Heart left ventricle (tissue), 16 donors: ENCODE measurements at regions not wholly inside any gene's neighbourhood (a gene's known extent, or its start where the extent isn't known, plus 50 kb on each side); places are given as distances from the start of the nearest gene placed in this dataset.

Source experiments
- ATAC-seq, 4 donors: fragments of 200-7000 bp; cut with Tn5 transposase; one replicate each; pipeline ENCODE4 v1.9.1; 2020 to 2022; ENCODE audit warnings: moderate library complexity in 4 of 4, mild to moderate bottlenecking in 3 of 4, moderate number of reproducible peaks in 1 of 4
- DNase-seq, 5 donors: peaks; one replicate each; pipeline ENCODE4 v3.0.0-alpha.2; 2020
- H3K27ac ChIP-seq, 12 donors: fragments of 200-600 bp; sonication (generic) in 4 of 12; one replicate each; pipeline versions ENCODE4 v1.5.0 to v1.8.0; 2016 to 2022; ENCODE audit warnings: mild to moderate bottlenecking in 2 of 12
- H3K27me3 ChIP-seq, 9 donors: fragments of 200-600 bp; sonication (generic) in 2 of 9; one replicate each; pipeline versions ENCODE4 v1.5.1 to v1.8.0; 2016 to 2022; ENCODE audit warnings: mild to moderate bottlenecking in 3 of 9
- H3K36me3 ChIP-seq, 9 donors: fragments of 200-600 bp; sonication (generic) in 2 of 9; one replicate each; pipeline versions ENCODE4 v1.5.0 to v1.8.0; 2018 to 2022; ENCODE audit warnings: mild to moderate bottlenecking in 2 of 9
- H3K4me1 ChIP-seq, 12 donors: fragments of 200-600 bp; sonication (generic) in 4 of 12; one replicate each; pipeline versions ENCODE4 v1.5.0 to v1.8.0; 2016 to 2022; ENCODE audit warnings: mild to moderate bottlenecking in 3 of 12
- H3K4me3 ChIP-seq, 12 donors: fragments of 200-600 bp; sonication (generic) in 4 of 12; one replicate each; pipeline versions ENCODE4 v1.5.0 to v1.8.0; 2017 to 2022; ENCODE audit warnings: mild to moderate bottlenecking in 9 of 12, moderate library complexity in 4 of 12
- H3K9me3 ChIP-seq, 12 donors: fragments of 200-600 bp; sonication (generic) in 4 of 12; one replicate each; pipeline versions ENCODE4 v1.5.0 to v1.8.0; 2016 to 2022; ENCODE audit warnings: mild to moderate bottlenecking in 1 of 12
- POLR2A ChIP-seq, 2 donors: fragments of 450-650 bp; IDR thresholded peaks; one replicate each; pipeline ENCODE4 v1.6.1; 2017; ENCODE audit warnings: antibody characterized with exemption in 2 of 2, mild to moderate bottlenecking in 2 of 2, moderate library complexity in 2 of 2
- WGBS, 4 donors: extraction: QIAGEN DNeasy Blood & Tissue Kit in 2 of 4; methylation state at CpG; one replicate each; pipeline versions ENCODE4 v1.1.5 to v1.1.7; 2013 to 2018; 5-methylcytosine and 5-hydroxymethylcytosine counted together
- intact Hi-C, 10 donors: fragments of 100-400 bp; cut with DNase I; formaldehyde crosslinking; loops; one replicate each; pipeline versions ENCODE4 v1.11.1 to v1.14.2; 2022
- TF ChIP-seq, protein P1 (sequence below), 12 donors: fragments of 200-600 bp; sonication (generic) in 4 of 12; IDR thresholded peaks; one replicate each; pipeline versions ENCODE4 v1.5.0 to v1.8.0; 2018 to 2022; ENCODE audit warnings: antibody characterized with exemption in 12 of 12, mild to moderate bottlenecking in 5 of 12
- donor health status: ischemic (EF 13 %, LVEDD 7.1; RV severe dilation, severe dysfunction).
- donor health status: healthy with polysubstance abuse.
- donor health status: DM: no; HTN: yes; CAD: no.
- donor health status: DM: no; HTN: no; CAD: no.
- donor health status: ischemic (EF 25% LVEDD 6.9; RV normal size, moderate dysfunction).
- donor health status: ischemic (EF 25% LVEDD 5.7; RV mildly dilated, moderate dysfunction).
- donor health status: healthy.
- donor health status: DM: yes; HTN: yes; CAD: no.
- donor health status: ischemic (EF 35%, LVEDD 5.7; RV mildly dilated, moderate dysfunction).
- donor health status: nonischemic (EF 11% LVEDD 7.7; RV severe dilation, severe dysfunction).
- donor health status: DM: yes; HTN: yes; CAD: no.
- donor health status: PGD.
- donor health status: ischemic (EF 29% LVEDD 5.4; RV normal size, mild dysfunction).
- donor health status: nonischemic (EF 23%, LVEDD 6.1; RV moderate dilation, normal function).

DNA sequence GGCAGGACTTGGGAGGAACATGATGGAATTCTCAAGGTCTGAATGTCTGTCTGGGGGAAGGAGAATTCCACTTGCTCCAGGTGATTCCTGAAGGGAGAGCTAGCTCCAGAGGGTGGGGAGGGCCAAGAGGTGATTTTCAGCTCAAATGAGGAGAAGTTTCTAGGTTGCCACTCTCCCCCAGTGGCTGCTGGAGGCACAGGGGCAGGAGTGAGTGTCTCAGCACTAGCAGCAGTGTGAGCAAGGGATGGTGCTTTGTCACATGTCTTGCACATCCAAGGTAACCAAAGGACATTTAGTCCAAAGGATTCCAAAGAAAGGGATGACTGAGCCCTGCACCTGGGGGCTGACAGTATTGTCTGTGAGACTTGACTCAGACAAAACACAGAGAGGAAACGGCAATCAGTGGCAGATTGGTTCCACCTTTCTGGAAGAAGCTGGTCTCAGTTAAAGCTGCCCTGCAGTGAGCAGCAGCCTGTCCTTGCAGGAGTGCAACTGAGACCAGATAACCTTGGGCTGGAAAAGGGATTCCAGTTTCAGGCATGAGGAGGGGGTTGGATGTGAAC is 51.2 kb upstream of the PCBD1 start:
- H3K4me1 ChIP-seq: peaks cover 0 to 42% (median 14%) of the 10 kb centered on the region in 12 donors
- no peak overlapping the region for H3K4me3 ChIP-seq
- TF ChIP-seq, protein P1, sequence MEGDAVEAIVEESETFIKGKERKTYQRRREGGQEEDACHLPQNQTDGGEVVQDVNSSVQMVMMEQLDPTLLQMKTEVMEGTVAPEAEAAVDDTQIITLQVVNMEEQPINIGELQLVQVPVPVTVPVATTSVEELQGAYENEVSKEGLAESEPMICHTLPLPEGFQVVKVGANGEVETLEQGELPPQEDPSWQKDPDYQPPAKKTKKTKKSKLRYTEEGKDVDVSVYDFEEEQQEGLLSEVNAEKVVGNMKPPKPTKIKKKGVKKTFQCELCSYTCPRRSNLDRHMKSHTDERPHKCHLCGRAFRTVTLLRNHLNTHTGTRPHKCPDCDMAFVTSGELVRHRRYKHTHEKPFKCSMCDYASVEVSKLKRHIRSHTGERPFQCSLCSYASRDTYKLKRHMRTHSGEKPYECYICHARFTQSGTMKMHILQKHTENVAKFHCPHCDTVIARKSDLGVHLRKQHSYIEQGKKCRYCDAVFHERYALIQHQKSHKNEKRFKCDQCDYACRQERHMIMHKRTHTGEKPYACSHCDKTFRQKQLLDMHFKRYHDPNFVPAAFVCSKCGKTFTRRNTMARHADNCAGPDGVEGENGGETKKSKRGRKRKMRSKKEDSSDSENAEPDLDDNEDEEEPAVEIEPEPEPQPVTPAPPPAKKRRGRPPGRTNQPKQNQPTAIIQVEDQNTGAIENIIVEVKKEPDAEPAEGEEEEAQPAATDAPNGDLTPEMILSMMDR (IDR thresholded peaks at IDR 0.05): no peak
- TF ChIP-seq POLR2A (IDR thresholded peaks at IDR 0.05): no peak
- H3K36me3 ChIP-seq: no peaks in the 10 kb centered on the region
- ATAC-seq: no peak
- H3K27me3 ChIP-seq: no peaks in the 10 kb centered on the region
- intact Hi-C loops: loop anchor here in 4 of 10 donors (5.0 to 10.0 kb wide), 2 partner anchors 125 to 128 kb away; no protein-coding TSS in a partner anchor
- H3K9me3 ChIP-seq: no peaks in the 10 kb centered on the region
- 23 to 50% (median 32%) methylated on average over 1 of the region's 1 CpG for WGBS, 4 donors
- DNase-seq: peak in 1 of 5 donors; percentile 38
- H3K27ac ChIP-seq: peak overlapping the region in 3 of 12 donors; percentile 25 to 34 (median 29)

DNA sequence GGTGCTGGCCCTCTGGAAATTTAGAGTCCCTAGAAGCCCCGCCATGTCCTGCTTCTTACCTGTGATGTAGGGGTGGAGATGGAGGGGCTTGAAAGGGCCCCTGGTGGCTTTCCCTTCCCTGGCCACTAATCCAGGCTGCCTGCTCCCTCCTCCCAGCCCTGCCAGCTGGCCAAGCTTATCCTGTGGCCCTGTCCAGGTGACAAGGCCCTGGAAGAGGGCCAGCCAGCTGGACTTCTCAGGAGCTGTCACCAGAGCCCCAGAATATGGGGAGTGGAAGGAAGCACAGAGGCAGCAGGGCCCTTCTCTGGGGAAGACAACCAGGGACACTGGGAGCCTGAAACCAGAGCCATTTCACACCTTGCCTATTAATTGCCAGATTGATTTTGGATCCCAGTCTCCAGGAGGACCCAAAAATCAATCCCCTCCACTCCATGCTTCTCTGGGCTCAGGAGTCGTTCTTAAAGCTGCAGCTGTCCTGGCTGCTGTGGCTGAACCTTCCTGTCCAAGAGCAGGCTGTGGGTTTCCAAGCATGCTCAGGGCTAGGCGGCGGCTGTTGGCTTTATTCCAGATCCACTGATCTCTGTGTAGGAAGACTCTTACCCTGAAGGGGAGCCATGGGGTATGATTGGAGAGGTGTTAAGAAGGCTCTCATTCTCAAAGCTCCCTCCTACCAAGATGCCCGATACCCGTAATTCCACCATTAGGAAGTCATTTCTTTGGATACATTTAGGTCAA is 52.6 kb upstream of the PCBD1 start:
- Histone ChIP-seq H3K9me3 (no peaks in the 10 kb centered on the region), H3K27ac (peak overlapping the region in 5 of 12 donors; percentile 22 to 34 (median 29)), H3K4me1 (peaks cover 0 to 47% (median 14%) of the 10 kb centered on the region in 12 donors), H3K27me3 (no peaks in the 10 kb centered on the region), H3K4me3 (no peak overlapping the region), H3K36me3 (no peaks in the 10 kb centered on the region)
- 56 to 65% (median 60%) methylated on average over 6 of the region's 6 CpGs for WGBS, 4 donors
- intact Hi-C loops: loop anchor here in 2 of 10 donors (5.0 to 10.0 kb wide), 2 partner anchors 124 to 126 kb away; no protein-coding TSS in a partner anchor
- TF ChIP-seq, protein P1 (IDR thresholded peaks at IDR 0.05): no peak
- no peak for TF ChIP-seq POLR2A (IDR thresholded peaks at IDR 0.05)
- ATAC-seq (peak; percentile 11 to 47 (median 28)), DNase-seq (peak; percentile 42 to 83 (median 59))

DNA sequence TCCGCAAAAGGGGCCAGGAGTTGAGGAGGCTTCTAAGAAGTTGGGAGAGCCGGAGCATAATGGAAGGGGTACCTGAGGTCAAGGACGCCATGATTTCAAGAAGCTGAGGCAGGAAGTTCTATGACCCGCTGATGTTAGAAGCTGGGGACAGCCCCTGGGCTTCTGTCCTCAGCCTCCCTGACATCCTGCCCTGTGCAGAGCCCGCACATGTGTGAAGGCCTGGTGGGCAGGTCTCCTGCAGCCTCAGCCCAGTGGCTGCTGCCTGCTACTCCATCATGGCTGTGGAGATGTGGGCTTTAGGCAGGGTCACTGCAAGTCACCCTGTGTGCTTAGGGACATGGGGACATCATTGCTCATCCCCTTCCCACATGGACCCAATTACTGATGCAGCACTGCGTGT is 53.8 kb upstream of the PCBD1 start:
- Histone ChIP-seq H3K4me3 (no peak overlapping the region), H3K4me1 (peaks cover 0 to 42% (median 14%) of the 10 kb centered on the region in 12 donors), H3K36me3 (no peaks in the 10 kb centered on the region), H3K9me3 (no peaks in the 10 kb centered on the region), H3K27me3 (no peaks in the 10 kb centered on the region), H3K27ac (no peak overlapping the region)
- intact Hi-C loops: loop anchor here in 2 of 10 donors (5.0 to 10.0 kb wide), 2 partner anchors 123 to 125 kb away; no protein-coding TSS in a partner anchor
- ATAC-seq (no peak), DNase-seq (no peak)
- WGBS, 4 donors: 78 to 85% (median 81%) methylated on average over 6 of the region's 6 CpGs
- TF ChIP-seq POLR2A (IDR thresholded peaks at IDR 0.05): no peak

DNA sequence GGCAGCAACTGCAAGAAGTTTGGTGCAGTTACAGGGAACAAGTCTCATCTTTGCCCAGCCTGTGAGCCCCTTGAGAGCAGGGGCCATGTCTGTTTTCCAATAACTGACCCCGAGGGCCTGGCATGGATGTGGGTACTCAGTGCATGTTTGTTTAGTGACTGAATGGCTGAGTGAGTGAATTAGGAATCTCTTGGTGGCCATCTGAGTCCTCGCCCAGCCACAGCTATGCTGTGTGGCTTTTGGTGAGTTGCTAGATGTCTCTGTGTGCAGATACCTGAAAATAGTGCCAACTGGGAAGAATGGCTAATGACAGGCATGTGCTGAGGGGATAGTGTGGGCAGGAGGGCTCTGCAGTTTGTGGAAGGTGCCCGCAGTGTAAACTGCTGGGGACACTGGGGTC is 54.4 kb upstream of the PCBD1 start:
- TF ChIP-seq, protein P1 (IDR thresholded peaks at IDR 0.05): no peak
- TF ChIP-seq POLR2A (IDR thresholded peaks at IDR 0.05): no peak
- Histone ChIP-seq H3K27ac (no peak overlapping the region), H3K4me1 (peaks cover 0 to 42% (median 14%) of the 10 kb centered on the region in 12 donors), H3K4me3 (no peak overlapping the region), H3K27me3 (no peaks in the 10 kb centered on the region), H3K36me3 (no peaks in the 10 kb centered on the region), H3K9me3 (no peaks in the 10 kb centered on the region)
- ATAC-seq (no peak), DNase-seq (no peak)
- intact Hi-C loops: loop anchor here in 2 of 10 donors (5.0 to 10.0 kb wide), 2 partner anchors 122 to 125 kb away; no protein-coding TSS in a partner anchor
- WGBS, 4 donors: 76 to 95% (median 90%) methylated on average over 3 of the region's 3 CpGs
